Esophagus muscularis mucosa (tissue), 4 donors: ENCODE measurements at regions not wholly inside any gene's neighbourhood (a gene's known extent, or its start where the extent isn't known, plus 50 kb on each side); places are given as distances from the start of the nearest gene placed in this dataset.

Source experiments
- DNase-seq: peaks from one replicate; pipeline ENCODE4 v3.0.0-alpha.2; 2017; ENCODE audit errors: extremely low spot score
- H3K27ac ChIP-seq, 4 donors: fragments of 200-600 bp; sonication (generic); replicated peaks in 1 of 4; 1 replicate in 3 of 4; 2 replicates in 1 of 4; pipeline ENCODE4 v1.5.1; 2016 to 2019; ENCODE audit warnings: mild to moderate bottlenecking in 1 of 4
- H3K27me3 ChIP-seq, 4 donors: fragments of 200-600 bp; sonication (generic); one replicate each; pipeline versions ENCODE4 v1.5.1 to v1.6.0; 2016 to 2019
- H3K36me3 ChIP-seq, 4 donors: fragments of 200-600 bp; sonication (generic); one replicate each; pipeline ENCODE4 v1.5.1; 2016 to 2019
- H3K4me1 ChIP-seq, 4 donors: fragments of 200-600 bp; sonication (generic); one replicate each; pipeline ENCODE4 v1.5.1; 2016 to 2019
- H3K4me3 ChIP-seq, 4 donors: fragments of 200-600 bp; sonication (generic); 1 replicate in 2 of 4; 2 replicates in 2 of 4; pipeline ENCODE4 v1.5.1; 2016 to 2019; ENCODE audit warnings: mild to moderate bottlenecking in 4 of 4, moderate library complexity in 1 of 4
- H3K9me3 ChIP-seq, 4 donors: fragments of 200-600 bp; sonication (generic); 1 replicate in 3 of 4; 2 replicates in 1 of 4; pipeline ENCODE4 v1.5.1; 2016 to 2019
- EP300 ChIP-seq: sonication (generic); formaldehyde crosslinking; IDR thresholded peaks from one replicate; pipeline ENCODE4 v1.6.1; 2017; ENCODE audit warnings: antibody characterized with exemption
- POLR2A ChIP-seq: fragments of 450-650 bp; IDR thresholded peaks from one replicate; pipeline ENCODE4 v1.6.1; 2017; ENCODE audit warnings: antibody characterized with exemption, moderate library complexity, mild to moderate bottlenecking, low read depth
- POLR2AphosphoS5 ChIP-seq, 2 donors: sonication (generic); formaldehyde crosslinking; IDR thresholded peaks; one replicate each; pipeline ENCODE4 v1.6.1; 2017; ENCODE audit warnings: antibody characterized with exemption in 2 of 2
- WGBS: methylation state at CpG from one replicate; pipeline ENCODE4 v1.1.5; 2018; 5-methylcytosine and 5-hydroxymethylcytosine counted together
- intact Hi-C: fragments of 100-400 bp; cut with DNase I; formaldehyde crosslinking; loops from one replicate; pipeline ENCODE4 v1.15.1; 2023
- TF ChIP-seq, protein P1 (sequence below), 3 experiments: fragments of 200-600 bp in 2 of 3; fragments of 450-650 bp in 1 of 3; sonication (generic) in 2 of 3; IDR thresholded peaks; one replicate each; pipeline ENCODE4 v1.5.1; 2017 to 2019; ENCODE audit warnings: antibody characterized with exemption in 3 of 3, mild to moderate bottlenecking in 2 of 3, moderate library complexity in 1 of 3

DNA sequence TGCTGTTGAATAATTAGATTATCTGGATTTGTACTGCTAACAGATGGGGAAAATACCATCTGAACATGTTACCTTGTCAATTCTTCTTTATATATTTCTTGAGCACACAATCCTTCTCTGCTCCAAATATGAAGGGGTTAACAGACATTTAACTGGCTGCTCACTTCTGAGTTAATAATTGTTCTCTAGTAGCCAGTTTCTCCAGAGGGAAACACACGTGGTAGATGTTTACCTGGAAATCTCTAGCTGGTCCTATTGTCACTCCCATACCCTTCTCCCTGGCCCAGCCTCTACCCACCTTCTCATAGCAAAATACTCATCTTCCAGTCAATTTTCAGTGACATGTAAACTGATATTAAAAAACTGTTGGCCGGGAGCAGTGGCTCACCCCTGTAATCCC is 101.5 kb upstream of the ZNF462 start:
- no peak overlapping the region for H3K4me3 ChIP-seq
- TF ChIP-seq, protein P1, sequence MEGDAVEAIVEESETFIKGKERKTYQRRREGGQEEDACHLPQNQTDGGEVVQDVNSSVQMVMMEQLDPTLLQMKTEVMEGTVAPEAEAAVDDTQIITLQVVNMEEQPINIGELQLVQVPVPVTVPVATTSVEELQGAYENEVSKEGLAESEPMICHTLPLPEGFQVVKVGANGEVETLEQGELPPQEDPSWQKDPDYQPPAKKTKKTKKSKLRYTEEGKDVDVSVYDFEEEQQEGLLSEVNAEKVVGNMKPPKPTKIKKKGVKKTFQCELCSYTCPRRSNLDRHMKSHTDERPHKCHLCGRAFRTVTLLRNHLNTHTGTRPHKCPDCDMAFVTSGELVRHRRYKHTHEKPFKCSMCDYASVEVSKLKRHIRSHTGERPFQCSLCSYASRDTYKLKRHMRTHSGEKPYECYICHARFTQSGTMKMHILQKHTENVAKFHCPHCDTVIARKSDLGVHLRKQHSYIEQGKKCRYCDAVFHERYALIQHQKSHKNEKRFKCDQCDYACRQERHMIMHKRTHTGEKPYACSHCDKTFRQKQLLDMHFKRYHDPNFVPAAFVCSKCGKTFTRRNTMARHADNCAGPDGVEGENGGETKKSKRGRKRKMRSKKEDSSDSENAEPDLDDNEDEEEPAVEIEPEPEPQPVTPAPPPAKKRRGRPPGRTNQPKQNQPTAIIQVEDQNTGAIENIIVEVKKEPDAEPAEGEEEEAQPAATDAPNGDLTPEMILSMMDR (IDR thresholded peaks at IDR 0.05) = no peak
- TF ChIP-seq EP300 (no peak), POLR2A (no peak), POLR2AphosphoS5 (IDR thresholded peaks at IDR 0.05) (no peak)
- H3K4me1 ChIP-seq = peaks cover 0 to 2% (median 1%) of the 10 kb centered on the region in 4 donors
- H3K36me3 ChIP-seq = no peaks in the 10 kb centered on the region
- WGBS = 48% methylated on average over 2 of the region's 2 CpGs
- H3K27ac ChIP-seq = no peak overlapping the region
- no peak for DNase-seq
- intact Hi-C loops = no loop called here
- no peaks in the 10 kb centered on the region for H3K27me3 ChIP-seq
- H3K9me3 ChIP-seq = no peaks in the 10 kb centered on the region

- DNase-seq = no peak
These were observed 96.3 kb upstream of the ZNF462 start for GRCh38 chr9:106766616-106767015.

DNA sequence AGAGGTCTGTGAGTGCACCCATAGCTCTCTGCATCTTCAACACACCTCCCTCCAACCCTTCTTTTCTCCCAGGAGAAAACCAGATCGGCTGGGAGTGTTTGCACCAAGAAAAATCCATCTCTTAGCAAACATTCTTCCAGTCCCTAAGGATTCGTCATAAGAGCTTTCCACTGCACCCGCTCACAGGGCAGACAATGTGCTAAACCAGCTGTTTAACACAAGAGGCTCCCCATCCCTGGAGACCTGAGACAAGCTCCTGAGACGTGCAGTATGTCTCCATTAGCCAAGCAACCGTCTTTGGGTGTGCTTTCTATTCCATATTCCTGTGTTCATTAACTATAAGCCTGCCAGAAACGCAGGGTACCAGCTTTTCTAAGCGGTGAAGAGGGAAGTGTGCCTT is 93.6 kb upstream of the ZNF462 start:
- H3K4me1 ChIP-seq = peaks cover 0 to 4% (median 0%) of the 10 kb centered on the region in 4 donors
- no peak overlapping the region for H3K27ac ChIP-seq
- H3K9me3 ChIP-seq = no peaks in the 10 kb centered on the region
- no peaks in the 10 kb centered on the region for H3K27me3 ChIP-seq
- no peaks in the 10 kb centered on the region for H3K36me3 ChIP-seq
- DNase-seq = no peak
- intact Hi-C loops = no loop called here
- 77% methylated on average over 6 of the region's 7 CpGs for WGBS
- no peak overlapping the region for H3K4me3 ChIP-seq
- no peak for TF ChIP-seq EP300
- TF ChIP-seq, protein P1 (IDR thresholded peaks at IDR 0.05) = no peak
- TF ChIP-seq POLR2A = no peak
- no peak for TF ChIP-seq POLR2AphosphoS5 (IDR thresholded peaks at IDR 0.05)

More at GRCh38 chr9:106766616-106767015, 96.3 kb upstream of the ZNF462 start:
- H3K27me3 ChIP-seq = no peaks in the 10 kb centered on the region
- no peaks in the 10 kb centered on the region for H3K36me3 ChIP-seq
- H3K9me3 ChIP-seq = no peaks in the 10 kb centered on the region
- H3K4me3 ChIP-seq = no peak overlapping the region
- peaks cover 0 to 2% (median 0%) of the 10 kb centered on the region in 4 donors for H3K4me1 ChIP-seq
- H3K27ac ChIP-seq = no peak overlapping the region
- intact Hi-C loops = no loop called here
- TF ChIP-seq, protein P1 (IDR thresholded peaks at IDR 0.05) = no peak
- TF ChIP-seq POLR2A = no peak
- TF ChIP-seq EP300 = no peak
- TF ChIP-seq POLR2AphosphoS5 (IDR thresholded peaks at IDR 0.05) = no peak

DNA sequence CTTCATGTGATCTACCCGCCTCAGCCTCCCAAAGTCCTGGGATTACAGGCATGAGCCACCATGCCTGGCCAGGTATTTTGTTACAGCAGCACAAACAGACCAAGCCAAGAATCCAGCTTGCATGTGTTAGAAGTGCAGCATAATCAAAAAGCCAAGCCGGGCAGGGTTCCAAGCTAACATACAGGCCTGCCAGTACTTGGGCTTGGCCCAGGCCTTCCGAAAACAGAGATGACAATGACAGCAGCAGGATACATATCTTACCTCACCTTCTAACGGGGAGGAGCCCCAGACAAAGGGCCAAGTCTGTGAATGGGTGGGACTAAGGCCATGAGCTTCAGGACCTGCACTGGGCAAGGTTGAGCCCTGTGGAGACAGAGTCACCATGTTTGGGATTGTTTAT is 91.4 kb upstream of the ZNF462 start:
- no peaks in the 10 kb centered on the region for H3K27me3 ChIP-seq
- H3K4me1 ChIP-seq = peaks cover 0 to 4% (median 0%) of the 10 kb centered on the region in 4 donors
- DNase-seq = no peak
- H3K36me3 ChIP-seq = no peaks in the 10 kb centered on the region
- no peaks in the 10 kb centered on the region for H3K9me3 ChIP-seq
- intact Hi-C loops = no loop called here
- no peak overlapping the region for H3K4me3 ChIP-seq
- WGBS = 74% methylated on average over 4 of the region's 4 CpGs
- no peak overlapping the region for H3K27ac ChIP-seq
- TF ChIP-seq EP300 = no peak

DNA sequence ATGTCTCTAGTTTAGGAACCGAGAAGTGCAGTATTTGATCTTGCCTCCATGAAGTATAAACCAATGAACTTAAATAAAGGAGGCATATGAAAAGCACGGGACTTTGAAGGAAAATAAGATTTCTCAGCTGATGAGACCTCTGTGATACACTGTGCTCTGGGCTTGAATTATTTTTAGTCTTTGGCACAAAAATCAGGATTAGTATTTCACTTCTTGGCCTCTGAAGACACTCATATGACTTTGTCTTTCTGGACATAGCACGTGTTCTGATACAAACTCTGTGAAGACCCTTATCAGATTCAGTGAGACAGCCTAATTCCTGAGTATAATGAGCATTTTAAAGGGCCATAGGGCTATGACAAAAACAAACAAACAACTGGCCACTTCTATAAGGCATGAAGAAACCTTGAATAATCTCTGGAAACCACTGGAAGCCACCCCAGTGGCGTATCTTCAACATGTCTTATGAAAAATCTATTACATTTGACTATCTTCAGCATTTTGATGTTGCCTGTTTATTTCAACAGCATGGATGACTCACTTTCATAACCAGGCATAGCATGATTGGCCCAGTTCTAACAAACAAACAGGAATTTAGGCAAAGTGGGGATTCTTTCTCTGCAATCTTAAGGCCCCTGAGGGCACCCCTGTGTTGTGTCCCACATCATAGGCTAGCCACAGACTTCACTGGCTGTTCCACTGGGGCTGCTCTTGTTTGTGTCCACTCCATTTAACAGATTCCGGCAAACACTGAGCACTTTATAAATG is 90.3 kb upstream of the ZNF462 start:
- 84% methylated on average over 5 of the region's 5 CpGs for WGBS
- TF ChIP-seq, protein P1 (IDR thresholded peaks at IDR 0.05) = no peak
- TF ChIP-seq POLR2A (no peak), POLR2AphosphoS5 (IDR thresholded peaks at IDR 0.05) (no peak), EP300 (no peak)
- intact Hi-C loops = no loop called here

More for the DNA sequence above, 90.3 kb upstream of the ZNF462 start:
- H3K9me3 ChIP-seq = no peaks in the 10 kb centered on the region
- DNase-seq = no peak
- no peak overlapping the region for H3K4me3 ChIP-seq
- no peaks in the 10 kb centered on the region for H3K27me3 ChIP-seq
- no peaks in the 10 kb centered on the region for H3K36me3 ChIP-seq
- H3K4me1 ChIP-seq = peaks cover 0 to 4% (median 0%) of the 10 kb centered on the region in 4 donors
- no peak overlapping the region for H3K27ac ChIP-seq
